Activated CD8-positive, alpha-beta T cell treated with anti-CD3 and anti-CD28 coated beads for 36 hours (primary cell): ENCODE measurements at regions not wholly inside any gene's neighbourhood (a gene's known extent, or its start where the extent isn't known, plus 50 kb on each side); places are given as distances from the start of the nearest gene placed in this dataset.

Source experiments
- ATAC-seq: fragments of 200-7000 bp; cut with Tn5 transposase; one replicate; pipeline ENCODE4 v1.10.0; 2021; ENCODE audit warnings: mild to moderate bottlenecking, moderate library complexity
- CTCF ChIA-PET: fragments of 350-600 bp; sonication (Branson Sonifier 250); formaldehyde crosslinking; loops from one replicate; lab custom pipeline; 2021; ENCODE audit warnings: antibody characterized with exemption; lab: Charles Lee
- POLR2A ChIA-PET: fragments of 350-600 bp; sonication (Branson Sonifier 250); formaldehyde crosslinking; loops from one replicate; lab custom pipeline; 2021; ENCODE audit warnings: antibody characterized with exemption; lab: Charles Lee
- DNase-seq: peaks from one replicate; pipeline ENCODE4 v3.0.0-alpha.2; 2020
- H3K27ac Mint-ChIP-seq: one replicate; pipeline ENCODE4 v1.8.0; 2021; ENCODE audit warnings: mild to moderate bottlenecking, mixed read lengths
- H3K27me3 Mint-ChIP-seq: one replicate; pipeline ENCODE4 v1.8.0; 2021; ENCODE audit warnings: mixed read lengths
- H3K36me3 Mint-ChIP-seq: one replicate; pipeline ENCODE4 v1.8.0; 2021; ENCODE audit warnings: low read depth, mixed read lengths
- H3K4me1 Mint-ChIP-seq: one replicate; pipeline ENCODE4 v1.8.0; 2021; ENCODE audit warnings: low read depth, mixed read lengths
- H3K4me3 Mint-ChIP-seq: one replicate; pipeline ENCODE4 v1.8.0; 2021; ENCODE audit warnings: mild to moderate bottlenecking, moderate library complexity, mixed read lengths
- H3K9me3 Mint-ChIP-seq: one replicate; pipeline ENCODE4 v1.8.0; 2021; ENCODE audit warnings: mixed read lengths
- CTCF ChIP-seq: fragments of 200-600 bp; IDR thresholded peaks from one replicate; pipeline ENCODE4 v1.8.0; 2022; ENCODE audit warnings: antibody characterized with exemption, mild to moderate bottlenecking
- intact Hi-C: fragments of 100-400 bp; cut with micrococcal nuclease; formaldehyde crosslinking; loops from one replicate; pipeline ENCODE4 v1.10.0; 2022

DNA sequence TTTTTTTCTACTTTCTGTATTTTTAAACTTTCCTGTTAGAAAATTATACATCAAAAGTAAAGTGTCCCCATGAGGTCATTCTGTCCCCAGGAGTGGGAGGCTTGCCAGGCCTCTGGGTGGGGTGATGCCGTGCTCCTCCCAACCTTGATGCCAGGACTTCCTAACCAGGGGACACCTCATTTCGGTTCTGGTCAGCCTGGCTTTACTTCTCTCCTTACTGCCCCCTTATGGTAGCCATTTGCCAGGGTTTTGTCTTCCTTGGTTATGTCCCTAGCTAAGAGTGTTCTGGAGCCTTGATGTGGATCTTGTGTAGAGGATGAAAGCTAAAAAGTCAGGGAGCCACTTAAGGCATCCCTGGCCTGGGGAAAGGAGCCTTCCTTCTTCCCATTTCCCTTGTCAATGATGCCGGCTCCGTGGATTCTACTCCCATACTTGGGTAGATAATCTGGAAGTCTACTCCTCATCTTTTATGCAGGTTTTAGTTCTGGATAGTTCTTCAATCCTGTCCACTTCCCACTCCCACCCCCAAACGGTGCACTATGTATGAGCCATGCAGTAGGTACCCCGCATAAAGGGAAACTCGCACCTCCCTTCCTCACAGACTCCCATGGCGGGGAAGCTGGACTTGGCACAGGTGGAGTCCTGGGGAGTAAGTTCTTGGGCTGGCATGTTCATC, 164.1 kb upstream of the SALL4 start:
- no peak overlapping the region for H3K4me3 Mint-ChIP-seq
- TF ChIP-seq CTCF: peak; percentile 28
- H3K4me1 Mint-ChIP-seq: no peaks in the 10 kb centered on the region
- peaks cover 4% of the 10 kb centered on the region for H3K27me3 Mint-ChIP-seq
- ATAC-seq (no peak), DNase-seq (peak; percentile 30)
- no peaks in the 10 kb centered on the region for H3K9me3 Mint-ChIP-seq
- intact Hi-C loops: no loop called here
- H3K36me3 Mint-ChIP-seq: no peaks in the 10 kb centered on the region
- H3K27ac Mint-ChIP-seq: no peak overlapping the region
- ChIA-PET CTCF (interaction anchor here (1.7 kb wide), 1 partner anchor 24 kb away, joined by 4 read pairs; no protein-coding TSS in a partner anchor), POLR2A (no interaction called here)

DNA sequence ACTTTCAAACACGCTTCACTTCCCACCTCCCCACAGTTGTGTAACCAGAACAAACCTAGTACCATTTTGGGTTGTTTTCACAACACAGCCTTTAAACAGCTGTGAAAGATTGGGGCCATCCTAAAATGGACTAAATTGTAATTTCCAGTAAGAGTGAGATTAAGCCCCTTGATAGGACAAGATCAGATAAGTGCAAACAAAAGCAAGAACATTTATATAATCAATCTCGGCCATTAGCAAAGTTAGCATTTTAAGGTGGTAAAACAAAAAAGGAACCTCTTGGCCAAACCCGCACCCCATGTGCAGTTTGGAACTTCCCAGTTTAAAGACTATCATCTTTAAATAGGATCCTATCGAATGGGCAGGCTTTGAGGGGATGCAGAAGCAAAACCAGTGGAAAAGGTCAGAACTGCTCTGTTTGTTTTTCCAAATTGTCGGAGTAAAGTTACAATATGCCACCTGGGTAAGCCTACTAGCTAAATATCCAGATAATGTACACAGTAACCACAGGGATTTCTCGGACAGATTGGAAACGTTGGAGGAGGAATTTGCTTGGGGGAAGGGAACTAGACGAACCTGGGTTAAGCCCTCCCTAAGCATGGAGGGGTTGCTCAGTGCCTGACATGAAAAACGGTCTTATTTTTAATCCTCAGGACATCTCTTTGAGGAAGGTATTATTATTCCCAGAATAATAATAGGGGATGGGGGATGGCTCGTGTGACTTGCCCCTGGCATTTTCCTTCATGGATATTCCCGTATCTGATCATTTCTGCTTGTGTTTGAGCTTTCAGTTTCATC, 159.8 kb upstream of the SALL4 start:
- Mint-ChIP-seq H3K9me3 (no peaks in the 10 kb centered on the region), H3K27me3 (peaks cover 9% of the 10 kb centered on the region), H3K4me3 (no peak overlapping the region), H3K36me3 (no peaks in the 10 kb centered on the region), H3K4me1 (peaks cover 4% of the 10 kb centered on the region), H3K27ac (no peak overlapping the region)
- ATAC-seq (no peak), DNase-seq (no peak)
- CTCF ChIA-PET: interaction anchor here (1.0 kb wide), 1 partner anchor 121 kb away, joined by 3 read pairs; no protein-coding TSS in a partner anchor
- no peak for TF ChIP-seq CTCF
- intact Hi-C loops: no loop called here
- POLR2A ChIA-PET: no interaction called here

- ChIA-PET CTCF (no interaction called here), POLR2A (no interaction called here)
- H3K36me3 Mint-ChIP-seq: no peaks in the 10 kb centered on the region
- no peak overlapping the region for H3K4me3 Mint-ChIP-seq
- intact Hi-C loops: no loop called here
- ATAC-seq (no peak), DNase-seq (no peak)
- no peaks in the 10 kb centered on the region for H3K9me3 Mint-ChIP-seq
- no peak overlapping the region for H3K27ac Mint-ChIP-seq
- no peak for TF ChIP-seq CTCF
- peaks cover 4% of the 10 kb centered on the region for H3K4me1 Mint-ChIP-seq
- H3K27me3 Mint-ChIP-seq: peaks cover 10% of the 10 kb centered on the region
These were observed 157.8 kb upstream of the SALL4 start for GRCh38 chr20:51960047-51960675.

GRCh38 chr20:51959066-51959542, 156.8 kb upstream of the SALL4 start:
- ATAC-seq (no peak), DNase-seq (no peak)
- Mint-ChIP-seq H3K36me3 (no peaks in the 10 kb centered on the region), H3K4me3 (no peak overlapping the region), H3K27me3 (peaks cover 10% of the 10 kb centered on the region), H3K9me3 (no peaks in the 10 kb centered on the region), H3K4me1 (peaks cover 4% of the 10 kb centered on the region), H3K27ac (no peak overlapping the region)
- ChIA-PET POLR2A (no interaction called here), CTCF (no interaction called here)
- intact Hi-C loops: no loop called here
- no peak for TF ChIP-seq CTCF
